HFFc6 (cell line): ENCODE measurements at regions not wholly inside any gene's neighbourhood (a gene's known extent, or its start where the extent isn't known, plus 50 kb on each side); places are given as distances from the start of the nearest gene placed in this dataset.

ENCODE experiments used
- DNase-seq: peaks from one replicate; pipeline ENCODE4 v3.0.0-alpha.2; 2018
- H3K27ac Mint-ChIP-seq: 2 replicates; pipeline ENCODE4 v1.8.0; 2020; ENCODE audit warnings: mild to moderate bottlenecking, mixed read lengths
- H3K27me3 Mint-ChIP-seq: 2 replicates; pipeline ENCODE4 v1.8.0; 2021; ENCODE audit warnings: mild to moderate bottlenecking, moderate library complexity, mixed read lengths; ENCODE audit not compliant: insufficient read depth
- H3K36me3 Mint-ChIP-seq: 2 replicates; pipeline ENCODE4 v1.8.0; 2021; ENCODE audit warnings: low read depth, mixed read lengths
- H3K4me1 Mint-ChIP-seq: 2 replicates; pipeline ENCODE4 v1.8.0; 2020; ENCODE audit warnings: low read depth, mixed read lengths
- H3K4me3 Mint-ChIP-seq: 2 replicates; pipeline ENCODE4 v1.8.0; 2020; ENCODE audit warnings: mild to moderate bottlenecking, moderate library complexity, mixed read lengths
- H3K9me3 Mint-ChIP-seq: 2 replicates; pipeline ENCODE4 v1.8.0; 2020; ENCODE audit warnings: mild to moderate bottlenecking, mixed read lengths
- TF ChIP-seq, protein P1 (sequence below): fragments of 200-600 bp; sonication (generic); IDR thresholded peaks from 2 replicates; pipeline ENCODE4 v1.5.0; 2021; ENCODE audit warnings: antibody characterized with exemption, mild to moderate bottlenecking

GRCh38 chr7:51647486-51647885, 330.9 kb upstream of the COBL start:
- Mint-ChIP-seq H3K4me3 (no peak overlapping the region), H3K36me3 (peaks cover 4% of the 10 kb centered on the region)

DNA sequence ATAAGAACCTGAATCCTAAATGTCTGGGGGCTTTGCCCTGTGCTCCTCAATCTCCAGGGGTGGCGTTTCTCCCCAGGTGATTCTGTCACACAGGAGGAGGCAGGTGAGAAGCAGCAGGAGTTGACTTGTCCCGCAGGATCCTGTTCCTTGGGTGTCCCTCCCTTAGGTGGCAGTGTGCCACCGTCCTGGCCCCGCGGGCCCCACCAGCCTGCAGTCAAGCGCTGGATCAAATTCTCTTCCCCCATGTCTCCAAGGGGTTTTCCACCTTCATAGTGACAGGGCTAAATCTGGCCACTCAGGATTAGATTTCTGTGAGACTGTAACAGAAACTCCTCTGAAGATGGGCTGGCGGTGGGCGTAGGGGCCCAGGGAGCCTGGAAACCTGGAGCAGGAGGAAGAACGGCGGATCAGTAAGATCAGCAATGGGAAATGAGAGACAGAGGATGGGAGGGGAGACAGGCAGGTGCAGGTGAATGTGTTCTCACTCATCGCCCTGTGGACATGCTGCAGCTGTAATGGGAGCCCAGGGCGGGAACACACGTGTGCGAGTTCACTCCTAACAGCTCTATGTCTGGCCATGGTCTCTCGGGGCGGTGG, 329.2 kb upstream of the COBL start:
- peaks cover 4% of the 10 kb centered on the region for H3K36me3 Mint-ChIP-seq
- no peak overlapping the region for H3K4me3 Mint-ChIP-seq
- no peak overlapping the region for H3K27ac Mint-ChIP-seq
- DNase-seq, result no peak
- TF ChIP-seq, protein P1, sequence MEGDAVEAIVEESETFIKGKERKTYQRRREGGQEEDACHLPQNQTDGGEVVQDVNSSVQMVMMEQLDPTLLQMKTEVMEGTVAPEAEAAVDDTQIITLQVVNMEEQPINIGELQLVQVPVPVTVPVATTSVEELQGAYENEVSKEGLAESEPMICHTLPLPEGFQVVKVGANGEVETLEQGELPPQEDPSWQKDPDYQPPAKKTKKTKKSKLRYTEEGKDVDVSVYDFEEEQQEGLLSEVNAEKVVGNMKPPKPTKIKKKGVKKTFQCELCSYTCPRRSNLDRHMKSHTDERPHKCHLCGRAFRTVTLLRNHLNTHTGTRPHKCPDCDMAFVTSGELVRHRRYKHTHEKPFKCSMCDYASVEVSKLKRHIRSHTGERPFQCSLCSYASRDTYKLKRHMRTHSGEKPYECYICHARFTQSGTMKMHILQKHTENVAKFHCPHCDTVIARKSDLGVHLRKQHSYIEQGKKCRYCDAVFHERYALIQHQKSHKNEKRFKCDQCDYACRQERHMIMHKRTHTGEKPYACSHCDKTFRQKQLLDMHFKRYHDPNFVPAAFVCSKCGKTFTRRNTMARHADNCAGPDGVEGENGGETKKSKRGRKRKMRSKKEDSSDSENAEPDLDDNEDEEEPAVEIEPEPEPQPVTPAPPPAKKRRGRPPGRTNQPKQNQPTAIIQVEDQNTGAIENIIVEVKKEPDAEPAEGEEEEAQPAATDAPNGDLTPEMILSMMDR, result no peak
- H3K27me3 Mint-ChIP-seq, result peaks cover 2% of the 10 kb centered on the region; the same call in 1 of the 2 replicates
- peaks cover 31% of the 10 kb centered on the region for H3K9me3 Mint-ChIP-seq
- H3K4me1 Mint-ChIP-seq, result no peaks in the 10 kb centered on the region

More at GRCh38 chr7:51647486-51647885, 330.9 kb upstream of the COBL start:
- H3K27ac Mint-ChIP-seq, result no peak overlapping the region
- no peaks in the 10 kb centered on the region for H3K27me3 Mint-ChIP-seq
- peaks cover 45% of the 10 kb centered on the region for H3K9me3 Mint-ChIP-seq
- TF ChIP-seq, protein P1, result no peak
- no peak for DNase-seq
- no peaks in the 10 kb centered on the region for H3K4me1 Mint-ChIP-seq

DNA sequence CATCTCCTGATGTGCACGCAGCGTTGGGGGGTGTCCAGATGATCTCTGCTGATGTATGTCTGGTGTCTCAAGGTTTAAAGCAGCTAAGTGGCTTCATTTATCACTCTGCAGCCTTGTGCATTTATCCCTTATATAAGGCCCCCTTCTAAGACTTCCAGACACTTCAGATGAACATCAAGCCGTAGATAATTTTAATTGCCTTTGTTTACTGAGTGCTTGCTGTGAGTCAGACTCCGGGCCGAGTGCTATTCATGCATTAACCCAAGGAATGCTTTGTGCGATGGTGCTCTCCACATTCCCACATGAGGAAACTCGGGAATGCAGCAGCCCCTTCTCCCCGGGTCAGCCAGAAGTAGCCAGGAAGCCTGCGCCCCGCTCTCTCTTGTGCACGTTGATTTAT, 328.6 kb upstream of the COBL start:
- peaks cover 4% of the 10 kb centered on the region for H3K36me3 Mint-ChIP-seq
- peaks cover 27% of the 10 kb centered on the region for H3K9me3 Mint-ChIP-seq
- H3K27me3 Mint-ChIP-seq, result peaks cover 2% of the 10 kb centered on the region; the same call in 1 of the 2 replicates
- no peaks in the 10 kb centered on the region for H3K4me1 Mint-ChIP-seq
- TF ChIP-seq, protein P1, result no peak
- no peak overlapping the region for H3K4me3 Mint-ChIP-seq
- H3K27ac Mint-ChIP-seq, result no peak overlapping the region
- DNase-seq, result no peak

GRCh38 chr7:51644216-51644615, 327.6 kb upstream of the COBL start:
- Mint-ChIP-seq H3K27ac (no peak overlapping the region), H3K4me3 (no peak overlapping the region), H3K4me1 (no peaks in the 10 kb centered on the region), H3K36me3 (peaks cover 4% of the 10 kb centered on the region), H3K9me3 (peaks cover 30% of the 10 kb centered on the region), H3K27me3 (peaks cover 2% of the 10 kb centered on the region; the same call in 1 of the 2 replicates)
- TF ChIP-seq, protein P1, result no peak
- no peak for DNase-seq

GRCh38 chr7:51640841-51641240, 324.2 kb upstream of the COBL start:
- Mint-ChIP-seq H3K9me3 (peaks cover 41% of the 10 kb centered on the region), H3K4me3 (no peak overlapping the region), H3K27ac (no peak overlapping the region), H3K36me3 (no peaks in the 10 kb centered on the region; the same call in 1 of the 2 replicates), H3K27me3 (peaks cover 2% of the 10 kb centered on the region; the same call in 1 of the 2 replicates), H3K4me1 (no peaks in the 10 kb centered on the region)
- TF ChIP-seq, protein P1, result no peak
- DNase-seq, result no peak
